Islet of Langerhans (tissue), 1 donor: ENCODE measurements at regions not wholly inside any gene's neighbourhood (a gene's known extent, or its start where the extent isn't known, plus 50 kb on each side); places are given as distances from the start of the nearest gene placed in this dataset.
"Not testable (repeated sequence)": the region's sequence is repeated elsewhere in the genome, so short reads cannot be mapped to it uniquely, and the experiment has no call there.

Experiments used
- FAIRE-seq: peaks from one replicate; lab custom pipeline; 2011; peaks lifted over from hg19 to GRCh38; lab: Jason Lieb, UNC

DNA sequence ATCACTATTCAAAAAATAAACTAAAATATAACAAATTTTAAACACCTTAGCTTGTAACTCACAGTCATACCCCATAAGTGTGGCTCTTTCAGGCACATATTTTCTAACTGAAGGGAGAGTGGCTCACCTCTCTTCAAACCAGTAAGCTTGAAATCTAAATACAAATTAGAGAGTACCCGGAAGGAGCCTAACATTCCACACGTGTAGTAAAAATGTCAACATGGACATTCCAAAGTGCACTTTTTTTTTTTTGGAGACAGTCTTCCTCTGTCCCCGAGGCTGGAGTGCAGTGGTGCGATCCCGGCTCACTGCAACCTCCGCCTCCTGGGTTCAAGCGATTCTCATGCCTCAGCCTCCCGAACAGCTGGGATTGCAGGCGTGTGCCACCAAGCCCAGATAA, 275.6 kb upstream of the ADGRL2 start:
- no peak for FAIRE-seq

DNA sequence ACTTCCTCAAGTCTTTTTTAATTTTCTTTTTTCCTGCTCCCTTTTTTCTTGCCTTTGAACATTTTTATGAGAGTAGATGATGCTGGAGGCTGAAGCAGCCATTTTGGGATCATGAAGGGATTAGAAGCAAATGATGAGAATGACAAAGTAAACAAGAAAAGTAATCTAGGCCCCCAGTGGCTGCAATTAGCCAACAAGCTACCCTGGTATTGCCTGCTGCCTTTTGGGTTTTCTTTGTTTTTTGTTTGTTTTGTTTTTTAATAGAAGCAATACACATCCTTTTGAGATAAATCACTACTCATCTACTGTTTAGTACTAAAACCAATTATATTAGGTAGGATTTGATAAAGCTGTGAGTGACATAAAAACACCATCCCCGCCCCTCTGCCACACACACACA, 280.7 kb upstream of the ADGRL2 start:
- no peak for FAIRE-seq

DNA sequence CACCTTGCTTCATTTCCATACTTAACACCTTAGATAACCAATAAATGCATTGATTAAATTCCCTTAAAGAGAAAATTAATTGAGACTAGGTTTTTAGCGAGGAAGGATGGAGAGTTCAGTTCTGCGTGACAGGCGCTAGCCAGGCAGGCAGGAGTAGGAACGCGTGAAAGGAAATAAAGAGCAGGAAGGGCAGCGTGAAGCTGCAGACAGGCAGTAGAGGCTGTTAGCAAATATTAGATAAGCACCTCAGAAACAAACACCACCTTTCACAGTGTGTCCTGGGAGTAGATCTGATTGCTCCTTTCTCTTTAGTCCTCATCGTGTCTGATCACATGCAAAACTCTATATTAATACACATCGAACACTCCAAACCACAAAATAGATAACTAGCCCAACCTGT, 282.7 kb upstream of the ADGRL2 start:
- no peak for FAIRE-seq

DNA sequence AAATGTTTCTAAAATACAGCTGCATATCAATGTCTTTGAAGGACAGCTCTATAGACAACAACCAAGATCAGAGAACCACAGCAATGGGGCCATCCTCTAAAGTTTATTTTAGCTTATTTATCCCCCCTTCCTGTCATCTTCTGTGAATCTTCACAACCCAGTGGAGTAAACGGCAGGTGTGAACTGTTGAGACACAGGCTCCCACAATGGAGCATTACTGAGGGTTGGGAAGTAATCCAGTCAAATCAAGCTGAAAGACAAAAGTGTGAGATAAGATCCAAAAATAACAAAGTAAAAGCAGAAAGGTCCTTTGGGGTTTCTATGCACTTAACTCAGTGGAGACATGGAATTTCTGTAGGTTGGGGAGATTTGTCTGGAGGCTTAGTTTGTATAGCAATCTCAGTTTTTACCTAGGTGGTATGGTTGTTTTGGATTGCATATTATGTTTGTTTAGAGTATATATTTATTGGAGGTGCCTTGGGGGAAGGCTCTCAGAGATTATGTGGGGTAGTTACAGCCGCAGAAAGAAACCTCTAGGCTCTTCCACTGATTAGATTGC, 286.9 kb upstream of the ADGRL2 start:
- FAIRE-seq, result no peak

DNA sequence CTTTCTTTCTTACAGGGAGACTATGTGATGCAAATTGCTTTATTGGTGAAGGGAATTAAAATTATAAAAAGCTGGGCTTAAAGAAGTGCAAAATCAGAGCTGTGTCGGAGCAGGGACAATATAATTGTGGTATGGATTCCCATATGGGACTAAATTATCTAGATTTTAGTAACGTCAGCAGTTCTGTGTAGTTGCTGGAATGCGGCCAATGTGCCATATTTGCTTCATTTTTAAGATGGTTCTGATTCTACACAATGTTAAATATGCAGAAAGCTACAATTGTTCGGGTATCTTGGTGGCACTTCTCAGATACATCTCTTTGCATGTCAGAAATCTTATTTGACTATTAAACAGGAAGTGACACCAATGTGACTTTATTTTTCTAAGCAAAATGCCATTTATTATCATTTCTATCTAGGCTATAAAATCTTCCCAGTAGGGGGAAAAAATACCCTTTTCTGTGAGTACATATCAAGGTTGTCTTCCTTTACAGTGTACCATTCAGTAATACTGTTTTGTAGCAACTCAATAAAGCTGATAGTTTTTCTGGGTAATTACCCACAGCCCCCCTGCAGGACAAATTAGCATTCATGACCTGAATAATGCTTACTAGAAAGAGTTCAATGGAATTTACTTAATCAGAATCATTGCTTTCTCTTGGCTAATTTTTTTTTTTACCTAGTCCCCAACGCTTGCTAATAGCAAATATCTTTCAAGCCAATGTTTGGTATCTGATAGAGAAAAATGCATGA, 288.3 kb upstream of the ADGRL2 start:
- FAIRE-seq, result no peak

DNA sequence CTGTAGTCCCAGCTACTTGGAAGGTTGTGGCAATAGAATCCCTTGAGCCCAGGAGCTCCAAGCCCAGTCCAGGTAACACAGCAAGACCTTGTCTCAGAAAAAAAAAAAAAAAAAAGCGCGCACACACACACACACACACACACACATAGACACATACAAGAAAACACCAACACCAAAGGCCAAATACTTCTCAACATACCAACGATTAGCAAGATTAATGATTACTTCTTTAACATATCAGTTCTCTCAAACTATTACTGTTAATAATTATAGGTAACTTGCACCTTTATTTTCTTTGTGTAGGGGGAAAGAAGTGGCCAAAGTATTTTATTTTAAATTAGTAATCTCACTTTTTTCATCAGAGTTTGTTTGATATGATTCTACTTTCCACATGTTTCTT, 289.5 kb upstream of the ADGRL2 start:
- no peak for FAIRE-seq

DNA sequence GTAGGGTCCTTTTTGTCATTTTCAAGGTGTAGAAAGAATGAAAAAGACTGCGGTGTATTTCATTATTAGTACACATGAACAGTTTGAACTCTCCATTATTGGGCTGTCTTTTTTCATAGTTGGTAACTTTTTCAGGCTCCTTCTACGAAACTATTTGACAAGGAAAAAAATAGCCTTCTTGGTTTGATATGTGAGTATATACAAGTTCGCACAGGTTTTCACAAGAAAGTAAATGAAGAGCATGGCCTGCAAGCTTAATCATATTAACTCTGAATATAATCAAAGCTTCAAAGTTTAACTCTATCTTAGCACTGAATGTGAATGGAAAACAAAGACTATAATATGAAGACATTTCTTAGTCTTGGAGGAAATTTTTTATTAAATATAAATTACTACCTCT, 290.0 kb upstream of the ADGRL2 start:
- no peak for FAIRE-seq

DNA sequence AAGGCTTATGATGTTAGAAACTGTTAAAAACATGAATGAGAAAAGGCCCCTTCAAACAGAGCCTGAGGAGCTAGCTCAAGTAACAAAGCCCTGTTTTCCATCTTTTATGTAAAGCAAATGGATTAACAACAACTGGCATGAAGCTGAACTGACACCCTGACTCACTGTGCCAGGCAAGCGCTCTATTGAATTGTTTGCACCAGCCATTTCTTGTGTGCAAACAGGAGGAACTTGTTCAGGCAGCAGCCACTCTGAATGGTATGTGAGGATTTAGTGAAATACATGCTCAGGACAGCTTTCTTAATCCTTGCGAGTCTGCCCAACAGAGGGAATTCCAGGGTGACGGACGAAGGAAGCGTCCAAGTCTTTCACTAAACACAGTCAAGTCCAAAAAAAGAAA, 291.1 kb upstream of the ADGRL2 start:
- no peak for FAIRE-seq

DNA sequence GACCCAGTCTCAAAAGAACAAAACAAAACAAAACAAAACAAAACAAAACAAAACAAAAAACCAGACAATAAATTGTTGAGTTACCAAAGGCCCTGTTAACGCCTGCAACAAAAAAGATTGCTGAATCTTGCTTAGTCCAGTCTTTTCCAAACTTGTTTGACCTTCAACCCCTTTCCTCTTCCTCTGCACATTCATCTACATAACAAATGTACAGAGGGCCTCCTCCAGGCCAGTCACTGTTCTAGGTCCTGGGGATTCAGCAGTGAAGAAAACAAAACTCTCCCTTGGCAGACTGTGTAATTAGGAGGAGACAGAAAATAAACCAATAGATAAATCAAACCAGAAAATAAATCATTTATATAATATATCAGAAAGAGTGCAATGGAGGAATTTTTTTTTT, 294.0 kb upstream of the ADGRL2 start:
- FAIRE-seq, result no peak

DNA sequence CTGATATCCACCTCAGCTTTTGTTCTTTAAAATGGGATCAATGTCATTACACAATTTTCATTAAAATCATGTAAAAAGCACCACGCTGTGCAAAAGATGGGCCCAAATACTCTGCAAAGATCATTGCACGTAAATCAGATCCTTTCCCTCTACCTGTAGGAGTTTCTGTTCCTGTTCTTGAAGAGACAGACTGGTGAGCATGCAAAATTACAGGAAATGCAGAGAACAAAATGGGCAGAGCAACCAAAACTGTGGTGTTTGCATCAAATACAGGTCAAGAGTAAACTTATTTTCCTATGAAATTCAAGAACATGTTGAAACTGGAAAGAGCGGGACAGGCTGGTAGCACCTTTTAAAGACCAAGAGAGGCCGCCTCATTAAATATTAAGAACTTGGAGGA, 294.9 kb upstream of the ADGRL2 start:
- no peak for FAIRE-seq

DNA sequence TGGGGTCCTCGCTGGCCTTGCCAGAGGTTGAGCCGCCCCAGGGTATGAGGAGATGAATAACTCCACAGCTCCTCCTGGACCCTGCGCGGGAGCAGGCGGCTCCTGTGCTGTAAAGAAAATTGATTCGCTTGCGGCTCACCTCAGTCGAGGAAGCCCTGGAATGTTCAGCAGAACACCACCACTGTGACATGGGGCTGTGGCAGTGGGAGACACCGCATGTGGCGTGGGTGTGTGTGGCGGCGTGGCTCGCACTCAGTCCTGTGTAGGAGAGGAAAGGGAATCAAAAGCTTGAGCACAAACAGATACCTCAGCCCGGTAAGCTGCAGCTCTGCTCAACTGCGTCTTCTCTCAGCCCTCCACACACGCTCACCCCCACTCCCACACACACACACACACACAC, 295.9 kb upstream of the ADGRL2 start:
- not testable (repeated sequence) for FAIRE-seq

DNA sequence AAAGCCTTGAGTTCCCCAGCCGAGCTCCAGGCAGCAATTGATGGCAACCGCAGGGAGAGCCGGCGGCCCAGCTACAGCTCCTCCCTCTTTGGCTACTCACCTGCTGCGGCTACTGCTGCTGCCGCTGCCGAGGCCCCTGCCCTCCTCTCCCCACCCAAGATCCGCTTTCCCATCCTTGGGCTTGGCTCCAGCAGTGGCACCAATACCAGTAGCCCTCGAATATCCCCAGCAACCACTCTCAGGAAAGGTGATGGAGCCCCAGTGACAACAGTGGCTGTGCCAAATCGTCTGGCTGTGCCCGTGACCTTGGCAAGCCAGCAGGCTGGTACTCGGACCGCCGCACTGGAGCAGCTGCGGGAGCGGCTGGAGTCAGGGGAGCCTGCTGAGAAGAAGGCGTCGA, 298.0 kb upstream of the ADGRL2 start:
- not testable (repeated sequence) for FAIRE-seq

DNA sequence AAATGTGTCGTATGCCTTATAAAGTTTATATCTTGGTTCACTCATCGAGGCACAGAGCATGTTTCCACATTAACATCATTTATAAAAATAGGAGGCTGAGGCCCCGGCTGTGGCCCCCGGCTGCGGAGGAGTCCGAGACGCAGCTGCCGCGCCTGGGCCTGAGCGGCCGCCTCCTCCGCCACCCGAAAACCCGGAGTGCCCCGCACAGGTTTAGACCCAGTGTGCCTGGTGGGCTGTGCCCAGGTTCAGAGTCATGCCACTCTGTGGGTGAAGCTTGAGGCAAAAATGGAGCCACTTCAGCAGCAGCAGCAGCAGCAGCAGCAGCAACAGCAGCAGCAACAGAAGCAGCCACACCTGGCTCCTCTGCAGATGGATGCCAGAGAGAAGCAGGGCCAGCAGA, 299.2 kb upstream of the ADGRL2 start:
- FAIRE-seq, result not testable (repeated sequence)

DNA sequence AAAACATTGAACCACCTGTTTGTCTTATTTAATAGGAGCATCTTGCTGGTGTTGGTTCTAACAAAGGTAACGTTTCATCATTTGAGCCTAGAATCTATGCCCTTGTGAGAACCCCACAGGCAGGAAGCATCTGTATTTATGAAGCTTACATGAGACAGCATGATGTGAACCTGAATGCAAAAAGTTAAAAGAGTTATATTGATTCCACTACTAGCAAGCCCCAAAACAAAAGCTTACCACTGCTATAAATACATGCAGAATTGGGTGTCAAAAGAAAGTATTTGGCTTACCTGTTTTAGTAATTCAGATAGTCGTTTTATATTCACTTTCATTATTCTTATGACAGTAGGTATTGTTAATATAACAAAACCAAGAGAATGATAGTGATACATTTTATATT, 301.2 kb upstream of the ADGRL2 start:
- FAIRE-seq, result no peak

DNA sequence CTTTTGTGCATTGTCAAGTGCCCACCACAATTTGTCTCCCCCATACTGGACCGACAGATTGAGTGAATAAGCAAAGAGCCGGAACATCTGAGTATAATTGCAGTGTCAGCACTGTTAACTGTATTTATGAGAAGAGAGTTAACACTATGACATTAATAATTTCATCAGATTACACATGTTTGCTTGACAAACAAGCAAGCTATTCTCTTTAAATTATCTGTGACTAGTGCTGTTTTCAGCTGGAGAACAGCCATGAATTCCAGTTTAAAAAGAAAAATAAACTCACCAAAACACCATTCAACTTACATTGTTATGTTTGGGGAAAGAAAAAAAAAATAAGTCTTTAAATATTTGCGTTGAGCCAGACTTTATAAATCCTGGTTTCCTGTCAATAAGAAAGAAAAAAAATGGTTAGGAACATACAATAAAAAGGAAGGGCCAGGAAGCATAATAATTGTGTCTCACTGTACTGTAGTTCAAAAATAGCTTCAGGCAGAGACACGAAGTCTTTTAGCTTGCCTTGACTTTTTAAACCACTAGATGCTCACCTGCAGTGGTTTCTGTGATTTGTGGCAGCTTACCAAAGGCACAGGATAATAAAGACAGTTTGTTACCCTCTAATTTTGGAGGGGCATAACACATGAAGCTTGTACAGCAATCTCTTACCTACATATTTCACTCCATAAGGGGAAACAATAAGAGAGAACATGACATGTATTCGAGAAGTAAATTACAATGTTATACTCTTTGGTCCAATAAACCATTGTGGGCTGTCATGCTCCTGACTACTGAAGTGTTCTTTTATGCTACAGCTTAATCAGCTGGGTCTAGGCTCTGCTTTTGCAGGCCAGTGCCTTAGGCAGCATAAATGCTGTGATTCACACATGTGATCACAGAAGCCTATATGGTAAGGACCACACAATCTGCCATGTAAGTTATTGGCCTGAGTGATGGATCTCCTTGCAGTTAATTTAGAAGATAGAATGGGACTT, 302.0 kb upstream of the ADGRL2 start:
- FAIRE-seq, result no peak

DNA sequence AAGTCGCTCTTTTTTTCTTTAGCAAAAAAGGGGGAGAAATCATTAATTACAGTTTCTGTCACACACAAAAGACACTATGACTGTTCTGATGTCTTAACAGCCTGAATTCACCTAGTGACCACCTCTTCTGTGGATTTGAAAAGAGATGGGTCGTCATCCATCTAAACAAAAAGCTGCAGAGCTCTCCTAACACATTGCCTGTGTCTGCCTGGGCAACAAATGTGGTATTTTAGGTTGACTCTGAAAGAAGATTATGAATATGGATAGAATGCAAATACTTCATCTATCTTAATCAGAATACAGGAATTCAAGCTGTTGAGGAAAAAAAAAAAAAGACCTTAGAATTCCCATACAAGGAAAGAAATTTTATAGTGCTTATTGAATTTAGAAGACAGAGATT, 304.4 kb upstream of the ADGRL2 start:
- no peak for FAIRE-seq

DNA sequence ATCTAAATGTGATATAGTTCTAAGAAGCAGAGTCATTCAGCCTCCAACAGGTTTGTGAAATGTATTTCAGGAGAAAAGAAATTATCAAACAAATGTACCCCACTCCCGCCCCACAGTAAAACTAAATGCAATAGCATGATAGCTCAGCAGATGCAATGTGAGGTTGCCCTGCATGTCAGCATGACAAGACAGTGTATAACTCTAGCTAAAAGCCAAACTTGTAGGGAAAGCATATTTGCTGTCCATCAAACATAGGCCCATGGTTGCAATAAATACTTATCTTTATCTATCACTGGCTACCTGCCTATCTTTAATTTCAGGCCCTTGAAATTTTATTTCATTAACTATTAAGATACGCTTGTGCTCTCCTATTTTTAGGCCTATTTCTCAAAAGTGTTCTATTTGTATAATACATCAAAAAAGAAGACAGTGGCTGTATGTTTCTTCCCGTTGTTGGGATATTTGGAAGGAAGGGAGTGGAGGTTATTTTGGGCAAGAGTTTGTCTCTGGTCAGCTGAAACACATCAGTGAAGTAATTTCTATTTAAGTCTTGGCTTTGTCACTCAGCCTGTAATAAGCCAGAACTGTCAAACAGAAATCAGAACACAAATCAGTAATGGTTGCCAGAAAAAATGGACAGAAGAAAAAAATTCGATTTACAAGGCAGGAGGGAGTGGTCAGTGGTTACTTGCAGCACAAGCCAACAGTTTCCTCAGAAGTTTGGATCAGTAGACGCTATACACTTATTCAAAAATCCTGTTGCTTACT, 307.4 kb upstream of the ADGRL2 start:
- no peak for FAIRE-seq

DNA sequence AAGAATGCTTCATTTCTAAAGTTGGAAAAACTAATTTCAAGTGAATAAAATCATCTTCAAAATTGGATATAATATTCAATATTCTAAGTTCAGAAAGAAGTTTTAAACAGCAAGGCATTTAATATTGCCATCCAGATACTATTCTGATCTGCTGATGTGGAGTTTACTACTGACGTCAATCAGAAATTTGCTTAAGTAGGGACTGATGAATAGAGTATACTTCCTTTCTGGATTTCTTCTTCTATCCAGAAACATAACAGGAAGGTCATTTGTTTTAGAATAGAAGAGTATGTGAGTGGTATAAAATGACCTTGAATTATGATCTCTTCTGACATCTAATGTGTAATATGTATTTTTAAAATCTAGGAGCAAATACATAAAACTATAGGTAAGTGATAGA, 308.1 kb upstream of the ADGRL2 start:
- no peak for FAIRE-seq

DNA sequence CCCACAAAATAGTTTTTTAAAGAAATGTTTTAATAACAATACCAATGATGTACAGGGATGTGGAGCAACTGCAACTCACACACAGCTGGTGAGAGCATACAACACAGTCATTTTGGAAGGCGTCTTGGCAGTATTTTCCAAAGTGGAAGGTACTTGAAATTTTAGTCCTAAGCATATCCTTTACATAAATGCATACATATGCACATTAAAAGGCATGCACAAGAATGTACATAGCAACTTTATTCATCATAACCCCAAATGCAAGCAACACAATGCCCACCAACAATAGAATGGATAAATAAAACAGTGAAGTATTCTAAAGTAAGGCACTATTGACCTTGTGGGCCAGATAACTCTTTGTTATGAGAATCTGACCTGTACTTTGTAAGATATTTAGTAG, 310.1 kb upstream of the ADGRL2 start:
- no peak for FAIRE-seq

DNA sequence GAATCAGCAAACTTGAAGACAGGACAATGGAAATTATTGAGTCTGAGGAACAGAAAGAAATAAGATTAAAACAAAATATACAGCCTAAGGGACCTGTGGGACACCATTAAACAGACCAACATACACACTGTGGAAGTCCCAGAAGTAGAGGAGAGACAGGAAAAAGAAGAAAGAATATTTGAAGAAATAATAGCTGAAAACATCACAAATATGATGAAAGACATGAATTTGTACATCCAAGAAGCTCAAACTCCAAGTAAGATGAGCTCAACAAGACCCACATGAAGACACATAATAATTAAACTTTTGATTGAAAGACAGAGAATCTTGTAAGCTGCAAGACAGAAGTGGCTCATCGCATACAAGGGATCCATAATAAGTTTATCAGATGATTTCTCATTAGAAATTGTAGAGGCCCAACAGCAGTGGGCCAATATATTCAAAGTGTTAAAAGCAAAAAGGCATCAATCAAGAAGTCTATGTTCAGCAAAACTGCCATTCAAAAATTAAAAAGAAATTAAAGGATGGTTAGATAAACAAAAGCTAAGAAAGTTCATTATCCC, 311.3 kb upstream of the ADGRL2 start:
- FAIRE-seq, result no peak

DNA sequence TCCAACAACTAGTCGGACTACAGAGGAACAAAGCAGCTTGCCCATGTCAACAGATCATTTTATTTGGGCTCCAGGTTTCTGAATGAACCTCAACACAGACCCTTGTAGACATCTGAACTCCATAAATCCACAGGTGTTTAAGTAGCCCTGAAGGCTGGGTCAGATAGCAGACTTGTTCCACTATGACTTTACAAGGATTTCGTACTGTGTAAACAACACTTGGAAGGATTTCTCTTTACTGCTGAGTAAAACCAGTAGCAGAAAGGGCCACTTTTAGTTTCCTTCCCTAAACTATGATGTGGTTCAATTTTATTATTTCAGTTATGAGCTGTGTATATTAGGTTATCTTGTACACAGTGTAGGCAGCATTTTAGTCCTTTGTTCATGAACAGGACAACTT, 316.4 kb upstream of the ADGRL2 start:
- no peak for FAIRE-seq

DNA sequence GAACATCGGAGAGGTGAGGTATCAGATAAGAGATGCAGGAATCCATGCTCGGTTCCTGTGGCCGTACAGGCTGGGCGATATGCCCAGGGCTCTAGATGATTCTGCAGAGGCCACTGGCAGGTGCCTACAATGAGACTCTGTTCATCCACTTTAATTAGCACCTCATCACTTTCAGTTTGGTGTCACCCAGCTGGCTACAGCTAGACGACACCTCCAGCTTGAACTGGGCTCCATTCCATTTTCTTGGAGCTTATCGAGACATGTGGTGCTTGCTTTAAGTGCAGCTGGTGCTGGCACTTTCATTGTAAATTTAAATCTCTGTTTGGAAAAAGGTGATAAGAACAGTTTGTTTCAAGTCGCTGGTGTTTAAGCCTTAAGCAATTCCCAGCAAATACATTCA, 322.5 kb upstream of the ADGRL2 start:
- no peak for FAIRE-seq
